GM18508 (cell line): ENCODE measurements at regions not wholly inside any gene's neighbourhood (a gene's known extent, or its start where the extent isn't known, plus 50 kb on each side); places are given as distances from the start of the nearest gene placed in this dataset.

Experiments
- ATAC-seq: cut with Tn5 transposase; IDR thresholded peaks from one replicate; pipeline ENCODE4 v1.9.1; 2021; ENCODE audit warnings: moderate number of reproducible peaks; ENCODE audit not compliant: insufficient read depth, unreplicated experiment

DNA sequence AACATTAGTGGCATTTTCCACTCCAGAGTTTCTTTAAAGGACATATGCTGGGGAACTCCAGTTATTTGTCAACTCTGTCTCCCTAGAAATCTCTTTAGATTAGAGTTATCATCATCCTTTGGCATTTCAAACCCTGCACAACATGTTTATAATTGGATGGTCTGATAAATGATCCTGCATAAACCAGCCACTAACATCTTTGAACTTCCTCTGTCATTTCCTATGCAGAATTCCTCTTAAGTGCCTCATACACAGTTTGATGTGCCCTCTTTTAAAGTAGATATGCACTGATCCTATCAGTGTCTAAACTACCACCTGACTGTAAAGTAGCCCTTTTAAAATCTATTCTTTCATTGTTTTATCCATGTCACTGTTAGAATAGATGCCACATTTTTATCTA is 306.3 kb upstream of the IRAK1BP1 start:
- no peak for ATAC-seq

DNA sequence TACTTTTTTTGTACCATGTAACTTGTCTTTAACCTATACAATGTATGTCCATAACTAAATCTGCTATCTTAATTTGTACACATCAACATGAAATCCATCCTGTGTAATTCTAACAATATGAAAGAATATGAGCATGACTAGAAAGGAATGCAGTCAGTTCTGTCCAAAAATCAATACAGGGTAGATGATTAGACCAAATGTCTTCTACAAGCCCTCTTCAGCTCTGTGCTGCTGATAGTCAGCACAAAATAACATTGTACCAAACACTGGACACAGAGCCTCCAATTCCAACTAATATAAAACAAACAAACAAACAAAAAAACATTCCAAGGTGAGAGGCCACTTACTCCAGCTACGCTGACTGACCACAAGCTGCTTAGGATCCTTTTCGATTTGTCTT is 301.4 kb upstream of the IRAK1BP1 start:
- no peak for ATAC-seq

DNA sequence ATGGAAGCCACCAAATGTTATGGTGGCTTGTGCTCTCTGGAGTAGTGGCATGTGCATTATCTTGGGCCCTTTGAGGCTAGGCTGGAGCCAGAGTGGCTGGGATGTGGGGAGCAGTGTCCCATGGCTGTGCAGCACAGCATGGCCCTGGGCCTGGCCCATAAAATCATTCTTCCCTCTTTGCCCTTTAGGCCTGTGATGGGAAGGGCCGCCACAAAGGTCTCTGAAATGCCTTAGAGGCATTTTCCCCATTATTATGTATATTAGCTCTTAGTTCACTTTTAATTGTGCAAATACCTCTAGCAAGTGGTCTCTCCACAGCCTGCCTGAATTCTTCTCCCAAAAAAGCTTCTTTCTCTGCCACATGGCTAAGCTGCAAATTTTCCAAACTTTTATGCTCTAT is 297.3 kb upstream of the IRAK1BP1 start:
- ATAC-seq, result no peak

DNA sequence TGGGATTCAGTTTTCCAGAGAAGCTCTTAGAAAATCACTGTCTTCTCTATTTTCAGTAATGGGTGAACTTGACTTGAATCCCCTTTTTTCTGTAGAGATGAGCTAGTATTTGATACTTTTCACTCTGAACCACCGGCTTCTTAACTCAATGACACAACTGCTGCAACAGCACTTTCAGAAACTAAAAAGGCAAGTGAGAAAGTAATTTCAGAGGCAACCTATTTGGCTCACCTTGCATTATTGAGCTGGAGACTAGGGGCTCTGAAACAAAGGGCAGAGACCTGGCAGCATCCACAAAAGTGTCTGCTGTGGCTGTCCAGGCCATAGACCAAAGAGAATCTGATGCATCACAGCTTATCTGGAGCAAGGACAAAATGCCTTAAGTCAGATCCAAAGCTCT is 289.8 kb upstream of the IRAK1BP1 start:
- ATAC-seq, result no peak

DNA sequence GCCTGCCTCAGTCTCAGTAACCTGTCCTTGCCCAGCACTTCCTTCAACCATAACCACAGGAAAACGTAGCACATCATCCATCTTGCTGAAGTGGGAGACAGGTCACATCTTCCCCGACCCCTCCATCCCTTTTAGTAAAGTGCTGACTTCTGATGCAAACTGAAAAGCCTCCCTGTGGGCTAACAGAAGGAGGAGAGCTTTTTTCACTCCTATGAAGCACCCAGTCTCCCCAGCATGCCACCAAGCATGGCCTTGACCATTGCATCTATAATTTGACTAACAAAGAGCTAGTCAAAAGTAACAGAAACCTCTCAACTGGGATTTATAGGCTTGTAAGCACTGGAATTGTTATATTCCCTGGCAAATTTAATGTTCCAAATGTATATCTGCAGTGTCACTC is 288.9 kb upstream of the IRAK1BP1 start:
- ATAC-seq, result no peak

DNA sequence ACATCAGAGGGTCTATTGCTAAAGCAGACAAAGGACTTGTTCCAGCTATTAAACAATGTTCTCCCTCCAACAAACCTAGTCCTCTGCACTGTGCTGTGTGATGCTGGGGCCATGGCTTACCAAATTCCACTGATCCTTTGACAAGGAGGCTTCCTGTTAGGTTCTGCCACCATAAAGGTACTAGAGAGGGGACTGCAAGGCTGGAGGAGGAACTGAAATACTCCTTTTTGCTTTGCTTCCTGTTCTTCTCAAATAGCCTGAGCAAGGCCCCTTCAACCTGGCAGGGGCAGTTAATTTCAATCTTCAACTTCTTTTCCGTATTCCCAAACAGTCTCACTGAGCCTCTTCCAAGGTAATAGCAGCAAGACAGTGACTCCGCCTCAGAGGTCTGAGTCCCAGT is 286.4 kb upstream of the IRAK1BP1 start:
- no peak for ATAC-seq

DNA sequence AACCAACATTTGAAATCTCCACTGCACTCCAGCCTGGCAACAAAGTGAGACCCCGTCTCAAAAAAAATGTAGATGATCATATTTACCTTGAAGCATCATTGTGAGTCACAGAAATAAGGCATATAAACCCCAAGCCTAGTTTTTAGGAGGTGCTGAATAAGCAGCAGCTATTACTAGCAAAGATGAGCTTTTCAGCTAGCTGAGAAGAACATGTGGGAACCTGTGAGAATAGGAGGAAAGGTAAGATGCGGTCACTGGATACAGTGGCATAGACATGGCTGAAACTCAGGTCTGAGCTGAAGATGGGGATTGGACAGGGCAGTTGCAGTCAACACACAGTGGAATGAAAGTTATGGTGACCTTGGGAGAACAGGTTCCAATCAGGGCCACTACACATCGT is 284.3 kb upstream of the IRAK1BP1 start:
- ATAC-seq, result no peak

DNA sequence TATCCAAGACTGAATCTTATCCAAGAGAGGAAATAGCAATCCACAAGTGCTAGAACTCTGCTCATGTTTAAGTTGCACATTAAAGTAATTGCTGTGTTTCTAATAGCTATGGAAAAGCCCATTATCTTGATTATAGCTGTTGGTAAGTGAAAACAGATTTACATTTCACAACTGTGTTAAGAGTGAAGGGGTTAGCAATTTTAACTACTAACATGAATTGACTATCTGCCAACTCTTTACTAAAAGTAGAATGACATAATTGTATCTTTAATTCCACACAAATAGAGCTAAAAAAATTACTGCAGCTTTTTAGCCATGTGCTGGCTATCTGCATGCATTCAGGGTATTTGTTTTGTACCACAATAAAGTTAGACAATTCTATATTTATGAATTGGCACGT is 277.9 kb upstream of the IRAK1BP1 start:
- no peak for ATAC-seq

DNA sequence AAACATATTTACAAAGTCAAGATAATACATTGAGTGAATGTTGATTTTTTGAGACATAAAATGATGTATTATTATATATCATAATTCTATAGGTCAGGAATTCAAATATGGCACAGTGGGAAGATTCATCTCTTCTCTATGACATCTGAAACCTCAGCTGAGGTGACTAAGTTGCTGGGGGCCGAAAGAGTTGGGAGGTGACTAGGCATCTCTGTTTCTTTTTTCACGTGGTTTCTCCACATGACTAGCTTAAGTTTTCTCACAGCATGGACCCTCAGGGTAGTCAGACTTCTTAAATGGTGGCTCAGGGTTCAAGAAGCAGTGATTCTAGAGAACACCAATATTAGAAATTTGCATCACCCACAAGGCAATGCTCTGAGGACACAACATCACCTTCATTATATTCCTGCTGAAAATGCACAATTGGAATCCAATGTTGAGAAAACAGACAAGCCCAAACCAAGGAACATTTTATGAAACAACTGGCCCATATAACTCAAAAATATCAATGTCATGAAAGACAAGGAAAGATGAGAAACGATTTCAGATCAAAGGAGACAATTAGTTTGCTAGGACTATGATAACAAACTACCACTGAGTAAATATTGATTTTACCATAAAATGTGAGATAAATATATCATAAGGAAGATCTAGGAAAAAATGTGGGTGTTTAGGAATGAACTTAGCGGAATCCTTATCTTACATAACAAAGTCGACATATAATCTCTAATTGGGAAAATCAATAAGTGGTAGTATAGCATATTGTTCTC is 273.3 kb upstream of the IRAK1BP1 start:
- ATAC-seq, result no peak

DNA sequence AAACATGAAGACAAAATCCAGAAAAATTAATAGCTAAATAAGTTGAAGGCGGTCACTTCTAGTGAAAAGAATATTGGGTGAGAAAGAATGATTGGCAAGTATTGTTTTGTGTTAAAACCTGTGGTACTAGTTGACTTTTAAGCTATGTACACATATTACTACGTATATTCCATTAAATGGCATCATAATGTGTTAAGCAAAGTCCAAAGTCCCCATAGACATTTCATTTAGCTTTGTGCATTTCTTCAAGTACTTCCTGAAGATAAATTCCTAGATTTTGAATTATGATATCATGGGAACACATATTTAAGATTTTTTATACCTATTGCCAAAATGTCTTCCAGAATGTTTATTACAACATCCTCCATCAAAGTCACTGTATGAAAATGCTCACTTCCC is 272.7 kb upstream of the IRAK1BP1 start:
- ATAC-seq, result no peak

DNA sequence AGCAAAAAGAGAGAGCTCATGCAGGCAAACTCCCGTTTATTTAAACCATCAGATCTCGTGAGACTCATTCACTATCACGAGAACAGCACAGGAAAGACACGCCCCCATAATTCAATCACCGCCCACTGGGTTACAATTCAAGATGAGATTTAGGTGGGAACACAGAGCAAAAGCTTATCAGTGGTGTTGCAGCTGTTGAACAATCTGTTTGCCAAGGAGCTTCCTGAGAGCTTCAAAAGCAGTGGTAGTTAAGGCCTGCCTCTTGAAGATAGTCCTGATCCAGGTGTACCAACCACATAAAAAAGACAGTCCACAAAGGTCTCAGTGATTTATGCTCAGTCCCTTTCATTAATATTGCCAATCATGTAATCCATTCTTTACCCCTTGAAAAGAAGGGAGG is 269.4 kb upstream of the IRAK1BP1 start:
- no peak for ATAC-seq

DNA sequence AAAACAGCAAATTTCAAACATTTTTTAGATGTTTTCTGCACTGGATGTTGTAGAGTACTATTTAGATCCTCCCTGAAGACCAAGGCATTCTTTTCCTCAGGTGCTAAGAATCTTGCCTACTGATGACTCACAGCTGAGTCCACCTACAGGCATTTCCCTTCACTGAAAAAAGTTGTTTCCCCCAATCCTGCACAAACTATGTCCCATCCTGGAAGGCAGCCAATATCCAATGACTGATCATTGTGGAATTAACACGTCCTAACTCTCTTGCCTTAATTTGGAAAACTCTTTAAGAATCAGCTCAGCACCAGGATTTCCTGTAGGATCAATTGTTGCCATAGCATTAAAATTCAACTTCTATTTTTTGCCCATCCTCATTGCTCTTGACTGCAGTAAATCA is 268.4 kb upstream of the IRAK1BP1 start:
- ATAC-seq, result no peak

DNA sequence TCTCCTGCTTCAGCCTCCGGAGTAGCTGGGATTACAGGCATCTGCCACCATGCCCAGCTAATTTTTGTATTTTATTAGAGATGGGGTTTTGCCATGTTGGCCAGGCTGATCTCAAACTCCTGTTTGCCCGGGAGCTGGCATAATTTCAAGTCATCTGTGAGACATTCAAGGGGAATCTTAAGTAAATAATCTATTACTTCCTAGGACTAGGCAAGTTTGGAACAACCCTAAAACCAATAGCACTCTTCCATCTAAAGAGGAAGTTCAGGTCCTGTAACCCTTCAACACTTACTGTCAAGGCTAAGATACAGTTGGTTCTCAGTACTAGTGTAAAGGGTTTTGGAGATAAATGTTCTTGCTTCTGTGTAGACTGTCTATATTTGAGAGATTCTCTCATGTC is 267.8 kb upstream of the IRAK1BP1 start:
- ATAC-seq, result no peak

DNA sequence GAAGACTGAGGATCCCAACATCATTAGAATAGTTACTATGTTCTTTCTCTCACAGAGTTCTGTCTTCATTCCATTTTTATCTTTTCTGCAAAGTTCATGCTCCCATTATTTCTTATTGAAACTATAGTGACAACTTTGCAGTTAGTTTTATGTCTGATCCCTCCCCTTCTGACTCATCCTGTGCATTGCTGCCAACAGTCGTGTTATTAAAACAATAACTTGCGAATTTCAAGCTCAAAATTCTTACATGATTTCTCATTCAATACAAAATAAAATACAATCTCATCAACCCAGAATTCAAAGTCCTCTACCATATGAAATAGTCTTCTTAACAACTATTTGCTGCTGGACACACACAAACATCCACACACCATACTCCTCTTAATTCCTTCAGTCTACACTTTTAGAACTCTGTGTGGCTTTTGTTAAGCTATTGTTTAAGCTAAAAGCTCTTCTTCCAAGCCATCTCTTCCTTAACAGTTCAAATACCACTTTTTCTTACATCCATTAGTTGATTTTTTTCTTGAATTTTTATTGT is 261.4 kb upstream of the IRAK1BP1 start:
- no peak for ATAC-seq

DNA sequence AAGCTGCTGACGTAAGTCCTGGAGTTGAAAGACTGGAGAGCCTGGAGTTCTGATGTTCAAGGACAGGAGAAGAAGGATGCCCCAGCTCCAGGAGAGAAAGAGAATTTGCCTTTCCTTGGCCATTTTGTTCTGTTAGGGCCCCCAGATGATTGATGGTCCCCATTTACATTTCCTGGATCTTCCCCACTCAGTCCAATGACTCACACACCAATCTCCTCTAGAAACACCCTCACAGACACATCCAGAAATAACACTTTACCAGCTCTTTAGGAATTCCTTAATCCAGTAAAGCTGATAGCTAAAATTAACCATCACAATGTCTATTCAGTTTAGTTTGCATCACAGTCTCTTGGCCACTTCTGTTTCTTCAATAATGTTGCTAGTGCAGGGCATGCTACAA is 260.2 kb upstream of the IRAK1BP1 start:
- no peak for ATAC-seq

DNA sequence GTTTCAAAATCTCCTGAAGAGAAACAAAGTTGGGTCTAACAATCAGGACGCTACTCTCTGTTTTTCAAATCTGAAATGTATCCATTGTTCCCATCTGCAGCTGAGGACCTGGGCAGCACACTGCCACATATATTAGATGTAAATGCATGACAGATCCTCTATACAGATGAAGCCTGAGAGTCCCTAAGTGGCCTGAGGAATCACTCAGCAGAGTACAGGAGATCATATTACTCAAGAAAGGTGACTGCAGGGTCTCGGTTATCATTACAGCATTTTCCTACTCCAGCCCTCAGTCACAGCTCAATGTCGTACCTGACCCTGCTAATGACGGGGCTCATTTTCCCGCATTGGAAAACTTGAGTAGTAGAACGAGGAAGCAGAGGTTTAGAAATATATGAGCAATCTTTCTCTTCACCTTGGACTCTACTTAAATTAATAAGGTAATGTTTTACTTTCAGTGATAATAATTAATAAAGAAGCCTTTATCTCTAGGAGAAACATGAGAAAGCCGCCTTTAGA is 256.2 kb upstream of the IRAK1BP1 start:
- ATAC-seq, result no peak

DNA sequence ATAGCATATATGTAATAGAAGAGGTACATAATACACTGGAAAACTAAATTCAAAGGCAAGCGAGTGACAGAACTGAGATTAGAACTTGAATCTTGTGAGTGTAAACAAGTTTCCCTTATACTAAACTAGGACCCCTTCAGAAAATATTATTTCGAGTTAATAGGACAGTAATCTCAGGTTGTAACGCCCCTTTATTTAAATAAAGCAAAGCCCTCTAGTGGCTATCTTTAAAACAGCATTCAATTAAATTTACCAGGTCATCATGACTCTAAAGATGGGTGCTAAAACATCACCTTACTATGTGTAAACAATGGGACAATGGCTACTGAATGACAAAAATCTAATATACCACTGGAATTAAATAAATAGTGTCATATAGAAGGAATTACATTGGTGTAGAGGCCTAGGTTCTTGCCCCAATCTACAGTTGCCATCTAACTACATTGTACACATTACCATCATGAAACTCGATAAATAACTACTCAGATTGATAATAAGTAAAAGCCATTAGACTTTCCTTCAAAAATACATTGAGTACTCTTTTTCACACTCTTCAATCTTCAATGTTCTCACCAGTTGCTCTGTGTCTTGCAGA is 255.4 kb upstream of the IRAK1BP1 start:
- no peak for ATAC-seq

DNA sequence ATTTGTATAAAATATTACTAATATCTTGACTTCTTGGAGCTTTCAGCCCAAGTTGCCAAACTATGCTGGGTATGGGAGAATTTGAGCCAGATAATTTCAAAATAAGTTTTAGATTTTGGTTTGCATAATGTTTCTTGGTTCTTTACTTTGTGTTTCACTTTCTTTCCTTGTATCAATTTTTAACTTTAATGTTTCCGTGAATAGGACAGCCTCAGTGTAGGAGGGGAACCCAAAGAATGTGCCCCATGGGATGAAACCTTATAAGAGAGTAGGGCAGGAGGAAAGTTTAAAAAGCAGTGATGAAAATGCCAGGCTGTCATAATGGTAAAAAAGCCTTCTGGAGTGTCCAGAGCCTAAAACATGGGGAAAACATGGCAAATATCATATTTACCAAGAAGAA is 252.4 kb upstream of the IRAK1BP1 start:
- ATAC-seq, result peak; percentile 38

DNA sequence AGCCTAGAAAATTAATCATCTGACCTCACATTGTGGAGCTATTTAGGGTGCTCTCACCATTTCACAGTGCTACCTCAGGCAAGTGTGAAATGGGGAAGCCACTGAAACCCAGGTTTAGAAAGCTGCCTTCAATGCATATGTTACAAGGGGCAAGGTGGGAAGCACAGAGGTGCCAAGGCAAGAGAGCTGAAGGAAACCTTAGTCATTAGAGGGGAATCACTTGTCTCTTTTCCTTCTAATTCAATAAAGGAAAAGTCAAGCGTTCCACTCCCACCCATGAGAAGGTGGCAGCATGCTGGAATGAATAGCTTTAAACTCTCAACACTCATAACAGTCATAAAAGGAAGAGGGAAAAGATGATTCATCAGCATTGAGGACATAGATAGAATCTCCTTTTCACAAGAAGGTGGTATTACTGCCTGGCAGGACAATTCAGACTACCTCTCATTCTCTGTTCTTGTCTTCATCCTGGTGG is 251.9 kb upstream of the IRAK1BP1 start:
- ATAC-seq, result peak; percentile 78

DNA sequence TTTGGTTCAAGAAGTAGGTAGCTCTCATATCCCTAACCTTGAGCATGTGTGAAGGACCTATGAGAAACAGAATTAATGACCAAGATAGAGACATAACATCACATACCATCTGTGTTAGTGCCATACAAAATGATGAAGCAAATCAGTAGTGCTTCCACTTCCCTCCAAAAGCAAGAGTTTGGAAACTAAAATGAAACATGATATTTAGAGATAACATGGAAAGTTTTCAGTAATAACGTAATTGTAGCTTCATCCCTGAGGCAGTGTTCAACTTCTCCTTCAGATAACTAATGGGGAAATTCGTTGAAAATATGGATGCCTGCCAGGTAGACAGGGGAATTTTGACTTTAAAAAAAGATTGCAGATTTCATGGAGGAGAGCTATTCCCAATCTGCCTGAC is 248.4 kb upstream of the IRAK1BP1 start:
- no peak for ATAC-seq

DNA sequence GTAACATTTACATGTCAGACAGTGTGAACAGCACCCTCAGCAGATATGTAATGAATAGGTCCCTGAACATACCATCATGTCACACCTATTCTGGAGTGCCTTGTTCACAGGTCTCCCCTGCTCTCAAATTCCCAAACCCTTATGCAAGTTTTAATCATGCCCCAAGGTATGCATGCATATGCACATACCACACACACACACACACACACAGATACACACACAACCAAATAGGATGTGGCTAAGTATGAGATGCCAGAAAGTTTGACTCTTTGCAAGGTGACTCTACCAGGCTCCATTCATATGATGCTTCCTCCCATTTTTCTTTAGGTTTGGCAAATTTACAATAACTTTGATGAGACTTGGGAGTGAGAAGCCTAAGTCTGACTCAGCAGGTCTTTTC is 243.8 kb upstream of the IRAK1BP1 start:
- ATAC-seq, result no peak
